Cerebellar cortex (tissue), 1 donor: ENCODE measurements at regions not wholly inside any gene's neighbourhood (a gene's known extent, or its start where the extent isn't known, plus 50 kb on each side); places are given as distances from the start of the nearest gene placed in this dataset.
"Not testable (repeated sequence)": the region's sequence is repeated elsewhere in the genome, so short reads cannot be mapped to it uniquely, and the experiment has no call there.

ENCODE experiments used
- DNase-seq: peaks from one replicate; pipeline ENCODE4 v3.0.0-alpha.2; 2015; ENCODE audit warnings: low spot score

GRCh38 chr7:121521711-121522400 lies 125.7 kb upstream of the FAM3C start:
- no peak for DNase-seq

GRCh38 chr7:121520911-121521310 lies 124.8 kb upstream of the FAM3C start:
- no peak for DNase-seq

- DNase-seq, result no peak
Measured at GRCh38 chr7:121519548-121520521, 123.7 kb upstream of the FAM3C start.

GRCh38 chr7:121517591-121517990 lies 121.5 kb upstream of the FAM3C start:
- no peak for DNase-seq

- DNase-seq, result no peak
Measured at GRCh38 chr7:121516821-121517220, 120.7 kb upstream of the FAM3C start.

GRCh38 chr7:121515630-121516401 lies 119.7 kb upstream of the FAM3C start:
- no peak for DNase-seq

- no peak for DNase-seq
Measured at GRCh38 chr7:121515229-121515628, 119.1 kb upstream of the FAM3C start.

GRCh38 chr7:121513105-121513504 lies 117.0 kb upstream of the FAM3C start:
- DNase-seq, result no peak

GRCh38 chr7:121510858-121511482 lies 114.9 kb upstream of the FAM3C start:
- DNase-seq, result no peak

GRCh38 chr7:121510302-121510701 lies 114.2 kb upstream of the FAM3C start:
- no peak for DNase-seq

GRCh38 chr7:121505540-121506182 lies 109.6 kb upstream of the FAM3C start:
- no peak for DNase-seq

- no peak for DNase-seq
Measured at GRCh38 chr7:121505021-121505420, 108.9 kb upstream of the FAM3C start.

GRCh38 chr7:121504482-121504881 lies 108.4 kb upstream of the FAM3C start:
- no peak for DNase-seq

GRCh38 chr7:121503730-121504129 lies 107.6 kb upstream of the FAM3C start:
- no peak for DNase-seq

- DNase-seq, result no peak
Measured at GRCh38 chr7:121503039-121503438, 106.9 kb upstream of the FAM3C start.

- no peak for DNase-seq
Measured at GRCh38 chr7:121501566-121501965, 105.5 kb upstream of the FAM3C start.

- no peak for DNase-seq
Measured at GRCh38 chr7:121500360-121501058, 104.4 kb upstream of the FAM3C start.

- no peak for DNase-seq
Measured at GRCh38 chr7:121499624-121500023, 103.5 kb upstream of the FAM3C start.

GRCh38 chr7:121498816-121499215 lies 102.7 kb upstream of the FAM3C start:
- no peak for DNase-seq

- DNase-seq, result not testable (repeated sequence)
Measured at GRCh38 chr7:121497545-121497944, 101.4 kb upstream of the FAM3C start.

- DNase-seq, result no peak
Measured at GRCh38 chr7:121494516-121494915, 98.4 kb upstream of the FAM3C start.
